PFSK-1 (cell line): ENCODE measurements at regions not wholly inside any gene's neighbourhood (a gene's known extent, or its start where the extent isn't known, plus 50 kb on each side); places are given as distances from the start of the nearest gene placed in this dataset.

ENCODE experiments used
- FOXP2 ChIP-seq: optimal IDR thresholded peaks from 2 replicates; pipeline ENCODE3; 2011; ENCODE audit warnings: borderline replicate concordance, control low read depth, inconsistent platforms; ENCODE audit not compliant: insufficient read depth; ENCODE audit errors: extremely low read length, extremely low read depth
- POLR2AphosphoS5 ChIP-seq: IDR thresholded peaks from 2 replicates; pipeline ENCODE4 v1.6.1; 2012; ENCODE audit warnings: low read depth, mild to moderate bottlenecking, control low read depth, low read length, moderate library complexity
- REST ChIP-seq, 2 experiments: IDR thresholded peaks; 2 replicates each; pipeline versions ENCODE4 v1.6.1 to v1.8.0; 2011 to 2012; ENCODE audit warnings: low read depth in 2 of 2, low read length in 2 of 2, control low read depth in 1 of 2, inconsistent platforms in 1 of 2, mild to moderate bottlenecking in 1 of 2, moderate library complexity in 1 of 2; ENCODE audit not compliant: insufficient read depth in 1 of 2
- SIN3A ChIP-seq: IDR thresholded peaks from 2 replicates; pipeline ENCODE4 v1.6.1; 2012; ENCODE audit warnings: mild to moderate bottlenecking, low read length, moderate library complexity, borderline replicate concordance; ENCODE audit not compliant: insufficient read depth
- TAF1 ChIP-seq: IDR thresholded peaks from 2 replicates; pipeline ENCODE4 v1.6.1; 2012; ENCODE audit warnings: low read length, control low read depth, borderline replicate concordance; ENCODE audit not compliant: insufficient read depth

- TF ChIP-seq SIN3A (no peak), FOXP2 (no peak), TAF1 (no peak), POLR2AphosphoS5 (no peak), REST (IDR thresholded peaks at IDR 0.05; ENCODE audit: insufficient read depth in 1 of 2, low read depth in 2 of 2, low read length in 2 of 2) (no peak)
Measured at GRCh38 chr4:58265734-58266133, 1155.5 kb upstream of the IGFBP7 start.

DNA sequence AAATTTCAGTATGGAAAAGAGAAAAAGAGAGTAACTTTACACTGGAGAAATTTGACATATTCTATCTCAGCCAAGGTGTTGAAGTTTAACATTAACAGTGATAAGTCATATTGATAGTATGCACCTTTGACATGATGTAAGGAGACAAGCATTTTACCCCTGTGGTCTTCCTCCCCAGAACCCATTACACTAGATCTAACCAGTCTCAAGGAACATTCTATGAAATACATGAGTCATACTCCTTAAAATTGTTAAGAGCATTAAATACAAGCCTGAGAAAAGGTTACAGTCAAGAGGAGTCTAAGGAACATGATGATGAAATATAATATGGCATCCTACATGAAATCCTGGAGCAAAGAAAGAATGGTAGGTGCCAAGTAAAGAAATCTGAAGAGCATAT is 1151.3 kb upstream of the IGFBP7 start:
- TF ChIP-seq REST (IDR thresholded peaks at IDR 0.05; ENCODE audit: insufficient read depth in 1 of 2, low read depth in 2 of 2, low read length in 2 of 2) (no peak), FOXP2 (no peak), POLR2AphosphoS5 (no peak), SIN3A (no peak)

DNA sequence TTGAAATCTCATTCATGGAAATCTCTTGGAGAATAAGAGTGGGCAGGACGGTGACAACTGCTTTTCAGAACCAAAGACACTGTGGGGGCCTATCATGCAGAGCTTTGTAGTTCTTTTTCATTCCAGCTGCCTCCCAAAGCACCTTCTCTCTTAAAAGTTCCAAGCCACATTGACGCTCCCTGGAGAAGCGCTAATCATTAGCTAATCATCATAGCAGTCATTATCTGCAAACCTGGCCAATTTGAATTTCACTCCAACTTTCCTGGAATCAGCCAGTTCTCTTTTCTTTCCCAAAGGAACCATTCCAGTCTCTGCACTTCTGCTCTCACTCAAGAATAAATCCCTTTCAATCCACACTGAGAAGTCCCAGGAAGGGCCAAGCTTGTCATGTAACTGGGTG is 1144.1 kb upstream of the IGFBP7 start:
- no peak for TF ChIP-seq SIN3A

DNA sequence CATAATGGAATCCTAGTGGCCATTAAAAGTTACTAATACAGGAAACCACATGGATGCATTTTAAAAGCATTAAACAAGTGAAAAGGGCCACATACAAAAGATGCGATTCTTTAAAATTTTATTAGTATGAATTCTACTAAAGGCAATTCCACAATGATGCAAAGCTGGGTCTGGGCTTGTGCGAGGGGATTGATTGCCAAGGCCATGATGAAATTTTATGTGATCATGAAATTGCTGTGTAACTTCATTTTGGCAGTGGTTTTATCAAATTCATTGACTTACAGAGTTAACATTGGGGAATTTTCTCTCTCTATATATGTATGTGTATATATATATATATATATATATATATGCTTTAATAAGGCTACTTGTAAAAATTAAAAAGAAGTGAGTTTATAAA is 1142.5 kb upstream of the IGFBP7 start:
- TF ChIP-seq TAF1 (no peak), POLR2AphosphoS5 (no peak)

DNA sequence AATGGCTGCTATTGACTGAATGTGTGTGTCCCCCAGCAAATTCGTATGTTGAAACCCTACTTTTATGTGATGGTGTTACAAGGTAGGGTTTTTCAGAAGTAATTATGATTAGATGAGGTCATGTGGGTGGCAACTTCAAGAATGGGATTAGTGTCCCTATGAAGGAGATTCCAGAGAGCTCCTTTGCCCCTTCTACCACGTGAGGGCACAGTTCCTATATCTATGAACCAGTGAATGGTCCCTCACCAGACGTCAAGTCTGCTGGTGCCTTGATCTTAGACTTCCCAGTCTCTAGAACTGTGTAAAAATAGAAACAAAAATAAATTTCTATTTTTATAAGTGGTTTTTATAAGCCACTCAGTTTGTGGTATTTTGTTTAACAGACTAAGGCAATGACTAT is 1137.6 kb upstream of the IGFBP7 start:
- TF ChIP-seq TAF1 (no peak), SIN3A (no peak), FOXP2 (no peak), REST (IDR thresholded peaks at IDR 0.05; ENCODE audit: insufficient read depth in 1 of 2, low read depth in 2 of 2, low read length in 2 of 2) (no peak), POLR2AphosphoS5 (no peak)

DNA sequence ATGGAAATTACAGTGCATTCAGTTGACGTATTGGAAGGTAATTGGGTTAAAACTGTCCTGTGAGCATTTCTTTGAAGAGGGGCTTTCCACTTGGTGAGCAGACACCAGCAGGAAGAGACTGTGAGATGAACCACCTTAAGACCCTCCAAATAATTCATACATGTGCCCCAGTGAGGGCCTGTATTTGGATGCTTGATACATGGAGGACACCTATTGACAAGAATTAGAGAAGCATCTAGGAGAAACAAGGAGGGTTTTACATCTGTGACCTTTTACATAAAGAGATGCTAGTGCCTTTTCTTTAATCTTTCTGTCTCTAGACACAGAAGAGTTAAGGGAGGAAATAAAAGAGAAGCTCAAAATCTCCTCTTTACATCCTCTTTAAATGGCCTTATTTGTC is 1115.3 kb upstream of the IGFBP7 start:
- TF ChIP-seq REST (IDR thresholded peaks at IDR 0.05; ENCODE audit: insufficient read depth in 1 of 2, low read depth in 2 of 2, low read length in 2 of 2) = no peak
- no peak for TF ChIP-seq POLR2AphosphoS5
- TF ChIP-seq TAF1 = no peak
- no peak for TF ChIP-seq FOXP2
- no peak for TF ChIP-seq SIN3A
